PC-3 (cell line): ENCODE measurements at regions not wholly inside any gene's neighbourhood (a gene's known extent, or its start where the extent isn't known, plus 50 kb on each side); places are given as distances from the start of the nearest gene placed in this dataset.

ENCODE experiments used
- ATAC-seq: fragments of 200-7000 bp; cut with Tn5 transposase; 2 replicates; pipeline ENCODE4 v1.9.1; 2020; ENCODE audit warnings: mild to moderate bottlenecking, moderate library complexity
- BruUV-seq: library from RNA; stranded (reverse); fragments of 400-500 nt; replicated peaks from 2 replicates; lab custom pipeline; 2021; lab: Mats Ljungman, UMichigan
- CTCF ChIA-PET: fragments of 300-600 bp; sonication (Branson Sonifier 250); formaldehyde crosslinking; loops from one replicate; lab custom pipeline; 2022; ENCODE audit warnings: antibody characterized with exemption; lab: Charles Lee
- POLR2A ChIA-PET: fragments of 300-600 bp; sonication (Branson Sonifier 250); formaldehyde crosslinking; loops from one replicate; lab custom pipeline; 2022; ENCODE audit warnings: antibody characterized with exemption; ENCODE audit not compliant: unreplicated experiment; lab: Charles Lee
- DNase-seq: peaks from one replicate; pipeline ENCODE4 v3.0.0-alpha.2; 2015
- H2AFZ ChIP-seq: fragments of 300-600 bp; sonication (generic); 2 replicates; pipeline ENCODE4 v1.6.0; 2016; ENCODE audit warnings: antibody characterized with exemption, low read length
- H3F3A ChIP-seq: fragments of 300-600 bp; sonication (generic); one replicate; pipeline ENCODE4 v1.6.0; 2017; ENCODE audit warnings: antibody characterized with exemption, low read length, control low read depth, mild to moderate bottlenecking; ENCODE audit not compliant: unreplicated experiment
- H3K27ac ChIP-seq: fragments of 300-600 bp; sonication (generic); 2 replicates; pipeline ENCODE4 v1.5.1; 2016; ENCODE audit warnings: mild to moderate bottlenecking, low read length
- H3K27me3 ChIP-seq: fragments of 300-600 bp; sonication (generic); 2 replicates; pipeline ENCODE4 v1.6.1; 2016; ENCODE audit warnings: low read length, mixed read lengths
- H3K36me3 ChIP-seq: fragments of 300-600 bp; sonication (generic); 2 replicates; pipeline ENCODE4 v1.6.1; 2016; ENCODE audit warnings: low read depth, mixed run types, low read length, mixed read lengths
- H3K4me1 ChIP-seq: fragments of 300-600 bp; sonication (generic); 2 replicates; pipeline ENCODE4 v1.5.1; 2016; ENCODE audit warnings: low read length; ENCODE audit not compliant: insufficient read depth
- H3K4me2 ChIP-seq: fragments of 300-600 bp; sonication (generic); 2 replicates; pipeline ENCODE4 v1.6.0; 2016; ENCODE audit warnings: low read length
- H3K4me3 ChIP-seq: fragments of 300-600 bp; sonication (generic); 2 replicates; pipeline ENCODE4 v1.5.1; 2016; ENCODE audit warnings: mild to moderate bottlenecking, low read length, mixed read lengths
- H3K79me2 ChIP-seq: fragments of 300-600 bp; sonication (generic); 2 replicates; pipeline ENCODE4 v1.6.1; 2017; ENCODE audit warnings: low read length, mixed read lengths
- H3K9ac ChIP-seq: fragments of 300-600 bp; sonication (generic); 2 replicates; pipeline ENCODE4 v1.6.0; 2016; ENCODE audit warnings: mild to moderate bottlenecking, low read length
- H3K9me2 ChIP-seq: fragments of 300-600 bp; sonication (generic); replicated peaks from 2 replicates; pipeline ENCODE4 v1.6.1; 2016; ENCODE audit warnings: mixed run types, low read length, mixed read lengths
- H3K9me3 ChIP-seq: fragments of 300-600 bp; sonication (generic); 2 replicates; pipeline ENCODE4 v1.6.1; 2016; ENCODE audit warnings: low read length, mixed read lengths
- H4K20me1 ChIP-seq: fragments of 300-600 bp; sonication (generic); 2 replicates; pipeline ENCODE4 v1.6.1; 2016; ENCODE audit warnings: low read length, mixed read lengths
- EZH2 ChIP-seq: fragments of 300-600 bp; sonication (generic); IDR thresholded peaks from one replicate; pipeline ENCODE4 v1.6.1; 2017; ENCODE audit warnings: antibody characterized with exemption, mild to moderate bottlenecking, low read length; ENCODE audit not compliant: unreplicated experiment
- EZH2phosphoT487 ChIP-seq: fragments of 300-600 bp; sonication (generic); IDR thresholded peaks from 2 replicates; pipeline ENCODE4 v1.6.1; 2018; ENCODE audit warnings: mild to moderate bottlenecking, antibody characterized with exemption, low read length, borderline replicate concordance
- intact Hi-C: fragments of 100-400 bp; cut with micrococcal nuclease; formaldehyde crosslinking; loops from 2 replicates; pipeline ENCODE4 v1.9.0; 2023
- TF ChIP-seq, protein P1 (sequence below): fragments of 300-600 bp; sonication (generic); conservative IDR thresholded peaks from 2 replicates; pipeline ENCODE4 v1.5.1; 2017; ENCODE audit warnings: antibody characterized with exemption, low read depth, mild to moderate bottlenecking, low read length

DNA sequence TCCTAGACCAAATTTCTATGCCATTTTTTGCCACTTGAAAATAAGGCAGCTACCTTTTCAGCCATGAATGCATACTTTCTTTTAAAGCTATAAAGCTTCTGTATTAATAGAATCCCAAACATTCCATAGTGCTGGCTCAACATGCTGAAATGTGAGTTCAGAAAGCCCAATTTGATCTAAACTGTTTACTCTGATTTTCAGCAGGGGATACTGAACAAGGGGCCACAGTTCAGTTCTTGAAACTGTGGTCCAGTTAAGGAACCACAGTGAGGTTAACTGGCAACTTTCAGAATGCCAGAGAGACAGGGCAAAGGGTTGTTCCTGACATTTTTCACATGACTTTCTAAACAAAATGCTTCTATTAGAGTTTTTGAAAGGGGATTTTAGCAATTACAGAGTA, 85.7 kb upstream of the COL11A1 start:
- H3K9me2 ChIP-seq = no peaks in the 10 kb centered on the region
- H3K27me3 ChIP-seq = peaks cover 27% of the 10 kb centered on the region
- H3K4me1 ChIP-seq = no peaks in the 10 kb centered on the region
- H3K79me2 ChIP-seq = no peaks in the 10 kb centered on the region
- H3K4me2 ChIP-seq = no peak overlapping the region
- no peak overlapping the region for H3K4me3 ChIP-seq
- no peak overlapping the region for H2AFZ ChIP-seq
- intact Hi-C loops = no loop called here
- H3K36me3 ChIP-seq = no peaks in the 10 kb centered on the region
- ChIA-PET CTCF (no interaction called here), POLR2A (no interaction called here)
- no peak for ATAC-seq
- DNase-seq = no peak
- H3K9ac ChIP-seq = no peak overlapping the region
- H3F3A ChIP-seq = no peaks in the 10 kb centered on the region
- no peak for TF ChIP-seq EZH2
- TF ChIP-seq, protein P1, sequence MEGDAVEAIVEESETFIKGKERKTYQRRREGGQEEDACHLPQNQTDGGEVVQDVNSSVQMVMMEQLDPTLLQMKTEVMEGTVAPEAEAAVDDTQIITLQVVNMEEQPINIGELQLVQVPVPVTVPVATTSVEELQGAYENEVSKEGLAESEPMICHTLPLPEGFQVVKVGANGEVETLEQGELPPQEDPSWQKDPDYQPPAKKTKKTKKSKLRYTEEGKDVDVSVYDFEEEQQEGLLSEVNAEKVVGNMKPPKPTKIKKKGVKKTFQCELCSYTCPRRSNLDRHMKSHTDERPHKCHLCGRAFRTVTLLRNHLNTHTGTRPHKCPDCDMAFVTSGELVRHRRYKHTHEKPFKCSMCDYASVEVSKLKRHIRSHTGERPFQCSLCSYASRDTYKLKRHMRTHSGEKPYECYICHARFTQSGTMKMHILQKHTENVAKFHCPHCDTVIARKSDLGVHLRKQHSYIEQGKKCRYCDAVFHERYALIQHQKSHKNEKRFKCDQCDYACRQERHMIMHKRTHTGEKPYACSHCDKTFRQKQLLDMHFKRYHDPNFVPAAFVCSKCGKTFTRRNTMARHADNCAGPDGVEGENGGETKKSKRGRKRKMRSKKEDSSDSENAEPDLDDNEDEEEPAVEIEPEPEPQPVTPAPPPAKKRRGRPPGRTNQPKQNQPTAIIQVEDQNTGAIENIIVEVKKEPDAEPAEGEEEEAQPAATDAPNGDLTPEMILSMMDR = no peak
- TF ChIP-seq EZH2phosphoT487 = no peak
- H3K9me3 ChIP-seq = no peaks in the 10 kb centered on the region
- no peaks in the 10 kb centered on the region for H4K20me1 ChIP-seq
- no peak overlapping the region for H3K27ac ChIP-seq
- no TSS peak for BruUV-seq

DNA sequence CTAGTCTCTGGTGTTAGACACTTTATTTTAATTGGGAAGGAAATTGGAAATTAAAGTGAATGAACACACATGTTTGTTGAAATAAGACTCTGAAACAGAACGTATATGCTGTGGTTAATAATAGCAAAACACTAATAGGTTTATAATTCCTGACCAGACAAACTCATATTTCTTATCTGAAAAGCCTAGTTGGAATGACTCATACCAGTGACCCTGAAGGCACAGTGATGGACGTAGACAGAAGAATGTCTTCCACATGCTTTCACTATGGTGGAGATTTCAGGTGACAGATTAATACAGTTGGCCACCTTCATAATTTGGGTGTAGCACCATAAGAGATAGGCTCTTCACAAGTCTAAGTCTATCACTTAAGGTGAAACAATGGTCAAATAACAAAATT, 83.0 kb upstream of the COL11A1 start:
- intact Hi-C loops = no loop called here
- CTCF ChIA-PET = no interaction called here
- ATAC-seq (no peak), DNase-seq (no peak)
- no TSS peak for BruUV-seq
- no peak overlapping the region for H3K27ac ChIP-seq
- POLR2A ChIA-PET = no interaction called here
- H3K27me3 ChIP-seq = peaks cover 34% of the 10 kb centered on the region
- H3K4me2 ChIP-seq = no peak overlapping the region
- no peaks in the 10 kb centered on the region for H3F3A ChIP-seq
- H3K4me3 ChIP-seq = no peak overlapping the region
- TF ChIP-seq, protein P1 = no peak
- H2AFZ ChIP-seq = no peak overlapping the region
- H3K36me3 ChIP-seq = no peaks in the 10 kb centered on the region
- H3K9me2 ChIP-seq = no peaks in the 10 kb centered on the region
- H3K9ac ChIP-seq = no peak overlapping the region
- H3K79me2 ChIP-seq = no peaks in the 10 kb centered on the region
- no peaks in the 10 kb centered on the region for H4K20me1 ChIP-seq
- no peaks in the 10 kb centered on the region for H3K4me1 ChIP-seq
- no peaks in the 10 kb centered on the region for H3K9me3 ChIP-seq

DNA sequence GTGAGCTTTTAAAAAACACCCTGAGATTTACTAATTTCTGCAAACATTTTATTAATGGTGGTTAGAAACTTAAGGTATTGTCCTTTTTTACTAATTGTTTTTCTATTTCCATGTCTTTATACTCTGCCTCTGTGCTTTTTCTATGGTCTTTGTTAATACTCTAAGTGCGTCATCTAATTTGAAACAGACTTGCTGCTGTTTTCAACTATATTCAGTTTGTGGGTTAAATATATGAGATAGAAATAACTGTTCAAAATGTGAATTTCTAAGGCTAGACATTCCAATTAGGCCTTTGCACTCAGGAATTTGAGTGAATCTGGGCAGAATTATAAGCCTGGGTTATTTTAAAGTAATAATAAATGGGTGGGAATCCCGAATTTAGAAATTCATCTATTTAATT, 82.4 kb upstream of the COL11A1 start:
- Histone ChIP-seq H3K4me3 (no peak overlapping the region), H3K27ac (no peak overlapping the region), H3K79me2 (no peaks in the 10 kb centered on the region), H3K36me3 (no peaks in the 10 kb centered on the region), H3K9ac (no peak overlapping the region), H2AFZ (no peak overlapping the region), H3K9me3 (no peaks in the 10 kb centered on the region), H3K4me2 (no peak overlapping the region), H4K20me1 (no peaks in the 10 kb centered on the region), H3K27me3 (peaks cover 34% of the 10 kb centered on the region), H3K9me2 (no peaks in the 10 kb centered on the region), H3F3A (no peaks in the 10 kb centered on the region), H3K4me1 (no peaks in the 10 kb centered on the region)
- CTCF ChIA-PET = no interaction called here
- intact Hi-C loops = no loop called here
- DNase-seq (no peak), ATAC-seq (no peak)
- POLR2A ChIA-PET = no interaction called here
- BruUV-seq = no TSS peak
- TF ChIP-seq, protein P1 = no peak
- TF ChIP-seq EZH2 (no peak), EZH2phosphoT487 (no peak)
